Neutrophil (primary cell): ENCODE measurements at regions not wholly inside any gene's neighbourhood (a gene's known extent, or its start where the extent isn't known, plus 50 kb on each side); places are given as distances from the start of the nearest gene placed in this dataset.
"Not testable (repeated sequence)": the region's sequence is repeated elsewhere in the genome, so short reads cannot be mapped to it uniquely, and the experiment has no call there.

Source experiments
- H3K27ac ChIP-seq: fragments of 200-600 bp; sonication (generic); 2 replicates; pipeline ENCODE4 v1.5.1; 2016; ENCODE audit warnings: mild to moderate bottlenecking, moderate library complexity
- H3K27me3 ChIP-seq: fragments of 200-600 bp; sonication (generic); 2 replicates; pipeline ENCODE4 v1.6.0; 2016; ENCODE audit warnings: mild to moderate bottlenecking
- H3K36me3 ChIP-seq: fragments of 200-600 bp; sonication (generic); 2 replicates; pipeline ENCODE4 v1.5.1; 2017
- H3K4me1 ChIP-seq, 2 experiments: fragments of 200-600 bp in 1 of 2; sonication (generic) in 1 of 2; 1 replicate in 1 of 2; 2 replicates in 1 of 2; pipeline versions ENCODE4 v1.5.1 to v1.6.1; 2013 to 2016; ENCODE audit warnings: low read depth in 1 of 2, low read length in 1 of 2, mild to moderate bottlenecking in 1 of 2, moderate library complexity in 1 of 2; ENCODE audit not compliant: control insufficient read depth in 1 of 2, insufficient read depth in 1 of 2
- H3K4me3 ChIP-seq, 2 experiments: fragments of 200-600 bp in 1 of 2; sonication (generic) in 1 of 2; 1 replicate in 1 of 2; 2 replicates in 1 of 2; pipeline ENCODE4 v1.5.1; 2013 to 2016; ENCODE audit warnings: low read depth in 1 of 2, low read length in 1 of 2, mild to moderate bottlenecking in 1 of 2, moderate library complexity in 1 of 2
- H3K9me3 ChIP-seq: fragments of 200-600 bp; sonication (generic); 2 replicates; pipeline ENCODE4 v1.5.1; 2016
- CTCF ChIP-seq: fragments of 200-600 bp; sonication (generic); IDR thresholded peaks from 2 replicates; pipeline ENCODE4 v1.5.1; 2016; ENCODE audit warnings: antibody characterized with exemption

GRCh38 chr21:27885296-27885711 lies 918.4 kb upstream of the ADAMTS5 start:
- Histone ChIP-seq H3K27ac (no peak overlapping the region), H3K9me3 (no peaks in the 10 kb centered on the region), H3K36me3 (no peaks in the 10 kb centered on the region), H3K4me3 (no peak overlapping the region), H3K4me1 (no peaks in the 10 kb centered on the region), H3K27me3 (no peaks in the 10 kb centered on the region)
- TF ChIP-seq CTCF: no peak

- H3K9me3 ChIP-seq: not testable (repeated sequence)
These were observed 914.4 kb upstream of the ADAMTS5 start for GRCh38 chr21:27881331-27881730.

GRCh38 chr21:27872411-27872810 lies 905.5 kb upstream of the ADAMTS5 start:
- H3K9me3 ChIP-seq, H3K27ac ChIP-seq, H3K36me3 ChIP-seq, H3K27me3 ChIP-seq, H3K4me3 ChIP-seq, H3K4me1 ChIP-seq: not testable (repeated sequence)

More at GRCh38 chr21:27881331-27881730, 914.4 kb upstream of the ADAMTS5 start:
- not testable (repeated sequence) for H3K4me1 ChIP-seq, H3K36me3 ChIP-seq, H3K27ac ChIP-seq, H3K27me3 ChIP-seq, H3K4me3 ChIP-seq

- not testable (repeated sequence) for H3K9me3 ChIP-seq, H3K36me3 ChIP-seq, H3K4me1 ChIP-seq, H3K27ac ChIP-seq, H3K27me3 ChIP-seq, H3K4me3 ChIP-seq
These were observed 903.9 kb upstream of the ADAMTS5 start for GRCh38 chr21:27870755-27871154.

GRCh38 chr21:27860314-27860955 lies 893.5 kb upstream of the ADAMTS5 start:
- not testable (repeated sequence) for H3K4me3 ChIP-seq, H3K27me3 ChIP-seq, H3K27ac ChIP-seq, H3K4me1 ChIP-seq, H3K36me3 ChIP-seq, H3K9me3 ChIP-seq

- not testable (repeated sequence) for H3K9me3 ChIP-seq, H3K4me1 ChIP-seq, H3K4me3 ChIP-seq, H3K27ac ChIP-seq, H3K27me3 ChIP-seq, H3K36me3 ChIP-seq
These were observed 891.4 kb upstream of the ADAMTS5 start for GRCh38 chr21:27858053-27858825.

- not testable (repeated sequence) for H3K27ac ChIP-seq, H3K9me3 ChIP-seq
These were observed 890.1 kb upstream of the ADAMTS5 start for GRCh38 chr21:27856988-27857387.

GRCh38 chr21:27841084-27841672 lies 874.3 kb upstream of the ADAMTS5 start:
- Histone ChIP-seq H3K4me1 (no peaks in the 10 kb centered on the region), H3K27me3 (no peaks in the 10 kb centered on the region), H3K27ac (no peak overlapping the region), H3K36me3 (no peaks in the 10 kb centered on the region), H3K9me3 (no peaks in the 10 kb centered on the region), H3K4me3 (no peak overlapping the region)
- TF ChIP-seq CTCF: no peak

More at GRCh38 chr21:27856988-27857387, 890.1 kb upstream of the ADAMTS5 start:
- H3K4me1 ChIP-seq, H3K27me3 ChIP-seq, H3K36me3 ChIP-seq, H3K4me3 ChIP-seq: not testable (repeated sequence)
